ENCODE measurements at regions not wholly inside any gene's neighbourhood (a gene's known extent, or its start where the extent isn't known, plus 50 kb on each side); places are given as distances from the start of the nearest gene placed in this dataset.

DNA sequence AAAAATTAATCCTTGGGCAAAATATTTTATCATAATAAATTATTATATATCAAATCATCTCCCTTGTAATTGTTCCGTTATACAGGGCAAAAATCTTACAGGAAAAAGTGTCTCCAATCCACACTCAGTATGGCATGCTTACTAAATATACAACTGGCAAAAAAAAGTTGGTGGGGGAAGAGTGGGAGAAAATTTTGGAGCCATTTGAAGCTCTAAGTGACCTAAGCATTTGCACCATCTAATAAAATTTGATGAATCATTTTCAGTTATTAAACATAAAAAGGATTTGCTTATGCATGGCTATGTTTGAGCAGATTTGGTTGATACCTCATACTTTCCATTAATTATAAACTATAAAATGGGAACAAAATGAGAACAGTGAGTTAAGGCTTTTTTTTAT lies 68.1 kb upstream of the FAM9C start:
- TF ChIP-seq, protein P1, sequence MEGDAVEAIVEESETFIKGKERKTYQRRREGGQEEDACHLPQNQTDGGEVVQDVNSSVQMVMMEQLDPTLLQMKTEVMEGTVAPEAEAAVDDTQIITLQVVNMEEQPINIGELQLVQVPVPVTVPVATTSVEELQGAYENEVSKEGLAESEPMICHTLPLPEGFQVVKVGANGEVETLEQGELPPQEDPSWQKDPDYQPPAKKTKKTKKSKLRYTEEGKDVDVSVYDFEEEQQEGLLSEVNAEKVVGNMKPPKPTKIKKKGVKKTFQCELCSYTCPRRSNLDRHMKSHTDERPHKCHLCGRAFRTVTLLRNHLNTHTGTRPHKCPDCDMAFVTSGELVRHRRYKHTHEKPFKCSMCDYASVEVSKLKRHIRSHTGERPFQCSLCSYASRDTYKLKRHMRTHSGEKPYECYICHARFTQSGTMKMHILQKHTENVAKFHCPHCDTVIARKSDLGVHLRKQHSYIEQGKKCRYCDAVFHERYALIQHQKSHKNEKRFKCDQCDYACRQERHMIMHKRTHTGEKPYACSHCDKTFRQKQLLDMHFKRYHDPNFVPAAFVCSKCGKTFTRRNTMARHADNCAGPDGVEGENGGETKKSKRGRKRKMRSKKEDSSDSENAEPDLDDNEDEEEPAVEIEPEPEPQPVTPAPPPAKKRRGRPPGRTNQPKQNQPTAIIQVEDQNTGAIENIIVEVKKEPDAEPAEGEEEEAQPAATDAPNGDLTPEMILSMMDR (IDR thresholded peaks at IDR 0.05; ENCODE audit: low read depth, low read length), result no peak
- DNase-seq, result no peak
- no peaks in the 10 kb centered on the region for H3K27me3 ChIP-seq (ENCODE audit: insufficient read depth, low read depth, severe bottlenecking)
- no peak overlapping the region for H3K27ac ChIP-seq
- H3K36me3 ChIP-seq, result no peaks in the 10 kb centered on the region
- H3K9me3 ChIP-seq (ENCODE audit: severe bottlenecking), result peaks cover 13% of the 10 kb centered on the region
- no peak overlapping the region for H3K4me3 ChIP-seq (ENCODE audit: low read depth, low read length)

DNA sequence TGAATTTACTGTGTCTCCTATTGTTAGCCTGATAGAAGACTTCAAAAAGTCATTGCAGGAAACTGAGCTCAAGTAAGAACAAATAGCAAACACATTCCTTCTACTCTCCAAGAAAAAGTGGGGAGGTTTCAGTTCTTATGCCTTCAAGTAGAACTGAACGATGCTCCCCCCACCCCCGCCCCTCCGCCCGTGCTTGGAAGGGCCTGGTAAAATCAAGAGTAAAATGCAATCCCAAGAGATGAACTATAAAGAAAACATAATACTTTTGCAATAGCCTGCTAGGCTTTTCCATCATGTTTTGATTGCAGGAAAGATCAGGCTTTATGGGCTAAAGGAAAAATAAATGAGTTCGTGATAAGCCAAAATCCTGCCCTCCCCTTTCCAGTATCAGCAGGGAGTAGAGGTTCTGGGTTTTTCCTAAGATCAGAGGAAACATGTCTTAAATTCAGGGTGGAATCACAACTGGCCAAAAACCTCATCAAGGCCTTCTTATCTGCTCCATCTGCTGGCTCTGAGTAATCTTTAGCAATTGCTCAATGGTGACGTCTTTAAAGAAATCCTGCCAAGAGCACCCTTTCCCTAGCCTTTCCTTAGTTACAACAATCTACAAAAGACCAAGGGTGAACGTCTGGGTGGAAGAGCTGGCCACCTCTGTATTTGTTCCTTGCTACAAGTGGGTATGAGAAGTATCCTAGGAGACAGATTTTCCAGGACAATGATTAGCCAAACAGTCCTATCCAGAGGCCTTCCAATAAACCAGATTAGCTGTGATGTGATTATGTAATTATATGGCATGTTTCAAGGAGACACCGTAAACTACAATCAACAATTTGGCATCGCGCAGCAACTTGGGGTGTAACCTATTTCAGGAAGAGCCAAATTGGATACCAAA lies 66.3 kb upstream of the FAM9C start:
- Histone ChIP-seq H3K4me3 (ENCODE audit: low read depth, low read length) (no peak overlapping the region), H3K27ac (no peak overlapping the region), H3K9me3 (ENCODE audit: severe bottlenecking) (peaks cover 3% of the 10 kb centered on the region), H3K36me3 (no peaks in the 10 kb centered on the region), H3K27me3 (ENCODE audit: insufficient read depth, low read depth, severe bottlenecking) (no peaks in the 10 kb centered on the region)
- TF ChIP-seq, protein P1 (IDR thresholded peaks at IDR 0.05; ENCODE audit: low read depth, low read length), result no peak
- DNase-seq, result no peak

DNA sequence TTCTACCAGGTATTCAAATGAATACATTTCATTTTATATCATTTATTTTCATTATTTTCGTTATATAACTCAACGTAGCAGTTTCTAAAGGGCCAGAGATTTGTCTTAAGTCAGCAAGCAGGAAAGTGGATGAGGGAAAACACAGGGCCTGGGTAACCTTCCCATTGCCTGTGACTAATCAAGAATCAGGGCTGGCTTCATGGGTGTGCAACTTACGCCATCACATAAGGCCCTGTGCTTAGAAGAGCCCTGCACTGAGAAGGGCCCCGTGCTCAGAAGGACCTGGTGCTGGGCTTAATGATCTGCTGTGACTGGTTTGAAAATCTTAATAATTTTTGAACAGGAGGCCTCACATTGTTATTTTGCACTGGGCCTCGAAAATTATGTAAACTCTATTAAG lies 65.4 kb upstream of the FAM9C start:
- Histone ChIP-seq H3K4me3 (ENCODE audit: low read depth, low read length) (no peak overlapping the region), H3K9me3 (ENCODE audit: severe bottlenecking) (peaks cover 3% of the 10 kb centered on the region), H3K27ac (no peak overlapping the region), H3K27me3 (ENCODE audit: insufficient read depth, low read depth, severe bottlenecking) (no peaks in the 10 kb centered on the region), H3K36me3 (no peaks in the 10 kb centered on the region)
- TF ChIP-seq, protein P1 (IDR thresholded peaks at IDR 0.05; ENCODE audit: low read depth, low read length), result no peak
- DNase-seq, result no peak

DNA sequence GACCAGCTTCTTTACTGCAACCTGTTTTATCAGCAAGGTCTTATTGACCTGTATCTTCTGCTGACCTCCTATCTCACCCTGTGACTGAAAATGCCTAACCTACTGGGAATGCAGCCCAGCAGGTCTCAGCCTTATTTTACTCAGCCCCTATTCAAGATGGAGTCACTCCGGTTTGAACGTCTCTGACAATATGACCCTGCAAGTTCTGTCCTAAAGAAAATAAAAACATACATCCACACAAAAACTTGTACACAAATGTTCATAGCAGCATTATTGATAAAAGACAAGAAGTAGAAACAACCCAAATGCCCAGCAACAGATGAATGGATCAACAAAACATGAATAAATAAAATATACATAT lies 59.5 kb upstream of the FAM9C start:
- Histone ChIP-seq H3K9me3 (ENCODE audit: severe bottlenecking) (no peaks in the 10 kb centered on the region), H3K36me3 (no peaks in the 10 kb centered on the region), H3K4me3 (ENCODE audit: low read depth, low read length) (no peak overlapping the region), H3K27ac (no peak overlapping the region), H3K27me3 (ENCODE audit: insufficient read depth, low read depth, severe bottlenecking) (no peaks in the 10 kb centered on the region)
- DNase-seq, result no peak
- TF ChIP-seq, protein P1 (IDR thresholded peaks at IDR 0.05; ENCODE audit: low read depth, low read length), result no peak

DNA sequence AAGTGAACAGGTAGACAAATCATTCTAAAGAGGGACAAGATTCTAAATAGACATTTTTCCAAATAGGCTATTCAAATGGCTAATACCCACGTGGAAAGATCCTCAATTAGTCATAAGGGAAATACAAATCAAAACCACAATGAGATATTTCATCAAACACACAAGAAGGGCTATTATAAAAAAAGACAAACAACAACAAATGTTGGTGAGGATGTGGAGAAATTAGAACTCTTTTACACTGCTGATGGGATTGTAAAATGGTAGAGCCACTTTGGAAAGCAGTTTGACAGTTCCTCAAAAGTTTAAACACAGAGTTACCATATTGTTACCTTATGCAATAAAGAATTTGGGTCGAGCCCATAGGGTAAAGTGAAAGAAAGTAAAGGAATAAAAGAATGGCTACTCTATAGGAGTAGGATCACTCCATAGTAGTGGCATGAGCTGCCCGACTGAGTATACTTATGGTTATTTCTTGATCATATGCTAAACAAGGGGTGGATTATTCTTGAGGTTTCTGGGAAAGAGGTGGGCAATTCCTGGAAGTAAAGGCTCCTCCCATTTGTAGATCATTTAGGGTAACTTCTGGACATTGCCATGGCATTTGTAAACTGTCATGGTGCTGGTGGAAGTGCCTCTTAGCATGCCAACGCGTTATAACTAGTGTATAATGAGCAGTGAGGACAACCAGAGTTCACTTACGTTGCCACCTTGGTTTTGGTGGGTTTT lies 58.9 kb upstream of the FAM9C start:
- Histone ChIP-seq H3K27me3 (ENCODE audit: insufficient read depth, low read depth, severe bottlenecking) (no peaks in the 10 kb centered on the region), H3K36me3 (no peaks in the 10 kb centered on the region), H3K9me3 (ENCODE audit: severe bottlenecking) (no peaks in the 10 kb centered on the region), H3K4me3 (ENCODE audit: low read depth, low read length) (no peak overlapping the region), H3K27ac (no peak overlapping the region)
- TF ChIP-seq, protein P1 (IDR thresholded peaks at IDR 0.05; ENCODE audit: low read depth, low read length), result no peak
- DNase-seq, result no peak
